Omental fat pad (tissue), 3 donors: ENCODE measurements at regions not wholly inside any gene's neighbourhood (a gene's known extent, or its start where the extent isn't known, plus 50 kb on each side); places are given as distances from the start of the nearest gene placed in this dataset.

Source experiments
- ATAC-seq: fragments of 150-250 bp; one replicate; pipeline ENCODE4 v1.9.1; 2016; ENCODE audit warnings: mild to moderate bottlenecking, moderate library complexity; ENCODE audit not compliant: low FRiP score
- DNase-seq: peaks from one replicate; pipeline ENCODE4 v3.0.0-alpha.2; 2019; ENCODE audit warnings: low spot score
- CTCF ChIP-seq, 3 donors: fragments of 450-650 bp; IDR thresholded peaks; one replicate each; pipeline ENCODE4 v1.5.1; 2016 to 2017; ENCODE audit warnings: antibody characterized with exemption in 3 of 3, mild to moderate bottlenecking in 3 of 3, moderate library complexity in 2 of 3

DNA sequence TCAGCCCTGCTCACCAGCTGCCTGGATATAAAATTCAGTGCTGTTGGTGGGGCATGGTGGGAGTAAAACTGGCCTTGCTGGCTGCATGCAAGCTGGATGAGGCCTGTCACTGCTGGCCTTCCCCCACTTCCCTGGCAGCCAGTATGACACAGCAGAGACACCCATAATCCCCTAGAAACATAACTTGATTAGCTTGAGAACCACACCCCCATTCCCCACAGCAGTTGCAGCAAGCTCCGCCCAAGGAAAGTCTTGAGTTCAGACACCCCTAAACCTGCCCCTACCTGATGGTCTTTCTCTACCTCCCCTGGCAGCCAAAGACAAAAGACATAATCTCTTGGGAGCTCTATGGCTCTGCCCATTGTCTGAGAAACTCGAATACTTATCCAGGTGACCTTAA, 405.1 kb upstream of the NECTIN3 start:
- ATAC-seq (no peak), DNase-seq (no peak)
- no peak for TF ChIP-seq CTCF (IDR thresholded peaks at IDR 0.05)

DNA sequence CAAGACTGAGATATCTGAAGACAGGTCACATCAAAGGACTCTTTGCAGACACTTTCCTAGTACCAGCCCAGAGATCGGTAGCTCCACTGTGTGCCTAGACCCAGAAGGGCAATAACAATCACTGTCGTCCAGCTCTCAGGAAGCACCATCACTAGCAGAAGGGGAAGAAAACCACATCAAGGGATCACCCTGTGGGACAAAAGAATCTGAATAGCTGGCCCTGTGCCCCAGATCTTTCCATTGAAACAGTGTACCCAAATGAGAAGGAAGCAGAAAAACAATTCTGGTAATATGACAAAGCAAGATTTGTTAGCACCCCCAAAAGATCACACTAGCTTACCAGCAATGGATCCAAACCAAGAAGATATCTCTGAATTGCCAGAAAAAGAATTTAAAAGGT, 404.4 kb upstream of the NECTIN3 start:
- no peak for TF ChIP-seq CTCF (IDR thresholded peaks at IDR 0.05)
- ATAC-seq (no peak), DNase-seq (no peak)

GRCh38 chr3:110670407-110670806, 401.2 kb upstream of the NECTIN3 start:
- DNase-seq (no peak), ATAC-seq (no peak)
- no peak for TF ChIP-seq CTCF (IDR thresholded peaks at IDR 0.05)

- no peak for TF ChIP-seq CTCF (IDR thresholded peaks at IDR 0.05)
- DNase-seq, result no peak
- no peak for ATAC-seq
Measured at GRCh38 chr3:110677506-110677905, 394.1 kb upstream of the NECTIN3 start.

DNA sequence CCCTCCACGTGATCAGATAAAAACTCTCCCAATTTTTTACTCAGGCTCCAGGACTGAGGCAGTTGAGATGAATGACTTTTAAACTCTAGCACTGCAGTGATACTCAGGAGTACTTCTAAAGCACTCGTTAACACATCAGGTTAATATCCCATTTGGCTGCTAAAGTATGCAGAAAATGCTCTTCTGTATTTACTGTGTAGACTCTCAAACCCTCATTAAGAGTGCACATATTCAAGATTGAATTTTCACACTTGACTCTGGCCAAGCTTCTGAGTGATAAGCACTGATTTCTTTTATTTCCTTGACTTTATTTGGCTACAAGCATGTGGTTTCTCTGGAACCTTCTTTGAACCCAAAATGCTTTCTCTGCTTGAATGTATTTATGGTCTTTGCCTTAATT, 392.3 kb upstream of the NECTIN3 start:
- DNase-seq (no peak), ATAC-seq (no peak)
- no peak for TF ChIP-seq CTCF (IDR thresholded peaks at IDR 0.05)

- TF ChIP-seq CTCF (IDR thresholded peaks at IDR 0.05), result no peak
- no peak for DNase-seq
- no peak for ATAC-seq
Measured at GRCh38 chr3:110680450-110680849, 391.2 kb upstream of the NECTIN3 start.

DNA sequence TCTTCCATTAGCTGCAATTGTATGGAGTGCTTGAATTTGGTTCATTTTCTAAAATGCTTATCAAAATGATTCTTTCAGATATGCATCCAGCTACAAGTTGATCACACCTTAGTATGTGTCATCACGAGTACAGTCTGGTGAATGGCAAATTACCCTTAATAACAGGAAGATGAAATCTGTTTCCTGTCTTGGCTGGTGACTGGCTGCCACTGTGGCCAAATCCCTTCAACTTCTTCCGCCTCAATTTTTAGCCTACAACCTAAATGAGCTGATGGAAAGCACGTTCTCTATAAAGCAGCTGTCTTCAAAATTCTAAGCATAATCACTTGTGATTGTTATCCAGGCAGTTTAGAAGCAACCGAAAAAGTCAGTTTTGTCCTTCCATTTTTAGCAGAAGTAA, 387.1 kb upstream of the NECTIN3 start:
- ATAC-seq (no peak), DNase-seq (no peak)
- no peak for TF ChIP-seq CTCF (IDR thresholded peaks at IDR 0.05)
